ENCODE measurements at regions not wholly inside any gene's neighbourhood (a gene's known extent, or its start where the extent isn't known, plus 50 kb on each side); places are given as distances from the start of the nearest gene placed in this dataset.

- no peak overlapping the region for H3K27ac ChIP-seq (ENCODE audit: low read length, poor library complexity, severe bottlenecking)
- H2BK5ac ChIP-seq (ENCODE audit: low read depth, low read length, poor library complexity, severe bottlenecking), result no peak overlapping the region
- DNase-seq, result no peak
- no peak overlapping the region for H4K8ac ChIP-seq (ENCODE audit: low read length)
- no peaks in the 10 kb centered on the region for H3K9me3 ChIP-seq (ENCODE audit: control insufficient read depth, low read length)
- no peak overlapping the region for H2BK120ac ChIP-seq (ENCODE audit: low read depth, low read length)
- H3K9ac ChIP-seq (ENCODE audit: low read length), result no peak overlapping the region
- H3K36me3 ChIP-seq (ENCODE audit: control insufficient read depth in 1 of 2, insufficient read depth in 2 of 2, low read depth in 1 of 2, low read length in 2 of 2), result no peaks in the 10 kb centered on the region
- H3K4me1 ChIP-seq (ENCODE audit: control insufficient read depth, insufficient read depth, low read depth, low read length), result peaks cover 3% of the 10 kb centered on the region
- no peak overlapping the region for H3K23ac ChIP-seq (ENCODE audit: low read length in 2 of 2)
- H3K18ac ChIP-seq (ENCODE audit: low read depth in 1 of 2, low read length in 2 of 2), result peak overlapping the region in 1 of 2 experiments; percentile 13
- H3K14ac ChIP-seq (ENCODE audit: low read length in 2 of 2), result no peak overlapping the region
- H2AFZ ChIP-seq (ENCODE audit: low read depth, low read length), result no peak overlapping the region
- H3K27me3 ChIP-seq (ENCODE audit: control insufficient read depth in 1 of 2, insufficient read depth in 1 of 2, low read length in 2 of 2), result no peaks in the 10 kb centered on the region
- no peak overlapping the region for H2AK5ac ChIP-seq (ENCODE audit: low read length, severe bottlenecking)
- WGBS, result 61% methylated on average over 3 of the region's 4 CpGs
- H3K4me3 ChIP-seq (ENCODE audit: insufficient read depth in 1 of 2, low read depth in 1 of 2, low read length in 2 of 2), result no peak overlapping the region
- H4K91ac ChIP-seq (ENCODE audit: low read length), result peak overlapping the region; percentile 48
- no peak overlapping the region for H2BK12ac ChIP-seq (ENCODE audit: low read length in 2 of 2)
- H3K79me1 ChIP-seq (replicated peaks; ENCODE audit: low read length, poor library complexity, severe bottlenecking), result no peaks in the 10 kb centered on the region
- no peak overlapping the region for H3K4ac ChIP-seq (ENCODE audit: low read depth in 1 of 2, low read length in 2 of 2)
- no peak overlapping the region for H3K4me2 ChIP-seq (ENCODE audit: low read length, poor library complexity, severe bottlenecking)
- no peak overlapping the region for H2BK15ac ChIP-seq (ENCODE audit: low read depth, poor library complexity, severe bottlenecking)
These were observed 477.7 kb downstream of the TNS3 start for GRCh38 chr7:47104206-47104549.

GRCh38 chr7:47103498-47104205 is 478.3 kb downstream of the TNS3 start:
- no peak overlapping the region for H2AK5ac ChIP-seq (ENCODE audit: low read length, severe bottlenecking)
- peaks cover 3% of the 10 kb centered on the region for H3K4me1 ChIP-seq (ENCODE audit: control insufficient read depth, insufficient read depth, low read depth, low read length)
- no peak overlapping the region for H3K4me3 ChIP-seq (ENCODE audit: insufficient read depth in 1 of 2, low read depth in 1 of 2, low read length in 2 of 2)
- no peak for DNase-seq
- no peak overlapping the region for H2BK5ac ChIP-seq (ENCODE audit: low read depth, low read length, poor library complexity, severe bottlenecking)
- peak overlapping the region in 1 of 2 experiments; percentile 13 for H3K18ac ChIP-seq (ENCODE audit: low read depth in 1 of 2, low read length in 2 of 2)
- H4K8ac ChIP-seq (ENCODE audit: low read length), result peak overlapping the region; percentile 69
- peak overlapping the region in 1 of 2 experiments; percentile 35 for H3K14ac ChIP-seq (ENCODE audit: low read length in 2 of 2)
- H3K36me3 ChIP-seq (ENCODE audit: control insufficient read depth in 1 of 2, insufficient read depth in 2 of 2, low read depth in 1 of 2, low read length in 2 of 2), result no peaks in the 10 kb centered on the region
- H3K27me3 ChIP-seq (ENCODE audit: control insufficient read depth in 1 of 2, insufficient read depth in 1 of 2, low read length in 2 of 2), result no peaks in the 10 kb centered on the region
- H3K23ac ChIP-seq (ENCODE audit: low read length in 2 of 2), result no peak overlapping the region
- no peak overlapping the region for H3K9ac ChIP-seq (ENCODE audit: low read length)
- H2AFZ ChIP-seq (ENCODE audit: low read depth, low read length), result no peak overlapping the region
- no peak overlapping the region for H3K4me2 ChIP-seq (ENCODE audit: low read length, poor library complexity, severe bottlenecking)
- no peaks in the 10 kb centered on the region for H3K79me1 ChIP-seq (replicated peaks; ENCODE audit: low read length, poor library complexity, severe bottlenecking)
- H4K91ac ChIP-seq (ENCODE audit: low read length), result peak overlapping the region; percentile 56
- no peak overlapping the region for H2BK120ac ChIP-seq (ENCODE audit: low read depth, low read length)
- 98% methylated on average over 12 of the region's 17 CpGs for WGBS
- H3K9me3 ChIP-seq (ENCODE audit: control insufficient read depth, low read length), result no peaks in the 10 kb centered on the region
- H3K27ac ChIP-seq (ENCODE audit: low read length, poor library complexity, severe bottlenecking), result no peak overlapping the region
- no peak overlapping the region for H3K4ac ChIP-seq (ENCODE audit: low read depth in 1 of 2, low read length in 2 of 2)
- H2BK12ac ChIP-seq (ENCODE audit: low read length in 2 of 2), result peak overlapping the region in 1 of 2 experiments; percentile 15
- no peak overlapping the region for H2BK15ac ChIP-seq (ENCODE audit: low read depth, poor library complexity, severe bottlenecking)

- peak overlapping the region; percentile 67 for H2BK15ac ChIP-seq (ENCODE audit: low read depth, poor library complexity, severe bottlenecking)
These were observed 479.5 kb downstream of the TNS3 start for GRCh38 chr7:47102331-47102841.

GRCh38 chr7:47100817-47101435 is 481.0 kb downstream of the TNS3 start:
- H3K23ac ChIP-seq (ENCODE audit: low read length in 2 of 2), result peak overlapping the region in 1 of 2 experiments; percentile 64
- H2AK5ac ChIP-seq (ENCODE audit: low read length, severe bottlenecking), result no peak overlapping the region
- no peak overlapping the region for H3K4me2 ChIP-seq (ENCODE audit: low read length, poor library complexity, severe bottlenecking)
- H4K91ac ChIP-seq (ENCODE audit: low read length), result no peak overlapping the region
- H3K79me1 ChIP-seq (replicated peaks; ENCODE audit: low read length, poor library complexity, severe bottlenecking), result no peaks in the 10 kb centered on the region
- no peak overlapping the region for H2BK5ac ChIP-seq (ENCODE audit: low read depth, low read length, poor library complexity, severe bottlenecking)
- H3K4me3 ChIP-seq (ENCODE audit: insufficient read depth in 1 of 2, low read depth in 1 of 2, low read length in 2 of 2), result peak overlapping the region in 1 of 2 experiments; percentile 10
- peak; percentile 51 for DNase-seq
- no peak overlapping the region for H2BK120ac ChIP-seq (ENCODE audit: low read depth, low read length)
- H2BK12ac ChIP-seq (ENCODE audit: low read length in 2 of 2), result no peak overlapping the region
- WGBS, result 61% methylated on average over 5 of the region's 5 CpGs
- no peak overlapping the region for H2AFZ ChIP-seq (ENCODE audit: low read depth, low read length)
- no peak overlapping the region for H3K27ac ChIP-seq (ENCODE audit: low read length, poor library complexity, severe bottlenecking)
- peak overlapping the region; percentile 38 for H3K9ac ChIP-seq (ENCODE audit: low read length)
- peak overlapping the region in 1 of 2 experiments; percentile 54 for H3K18ac ChIP-seq (ENCODE audit: low read depth in 1 of 2, low read length in 2 of 2)
- peaks cover 3% of the 10 kb centered on the region for H3K4me1 ChIP-seq (ENCODE audit: control insufficient read depth, insufficient read depth, low read depth, low read length)
- no peak overlapping the region for H4K8ac ChIP-seq (ENCODE audit: low read length)
- no peak overlapping the region for H3K4ac ChIP-seq (ENCODE audit: low read depth in 1 of 2, low read length in 2 of 2)
- no peak overlapping the region for H2BK15ac ChIP-seq (ENCODE audit: low read depth, poor library complexity, severe bottlenecking)
- no peak overlapping the region for H3K14ac ChIP-seq (ENCODE audit: low read length in 2 of 2)
- no peaks in the 10 kb centered on the region for H3K9me3 ChIP-seq (ENCODE audit: control insufficient read depth, low read length)
- H3K36me3 ChIP-seq (ENCODE audit: control insufficient read depth in 1 of 2, insufficient read depth in 2 of 2, low read depth in 1 of 2, low read length in 2 of 2), result no peaks in the 10 kb centered on the region
- no peaks in the 10 kb centered on the region for H3K27me3 ChIP-seq (ENCODE audit: control insufficient read depth in 1 of 2, insufficient read depth in 1 of 2, low read length in 2 of 2)

More at GRCh38 chr7:47102331-47102841, 479.5 kb downstream of the TNS3 start:
- H4K8ac ChIP-seq (ENCODE audit: low read length), result no peak overlapping the region
- no peak overlapping the region for H2AK5ac ChIP-seq (ENCODE audit: low read length, severe bottlenecking)
- H3K27ac ChIP-seq (ENCODE audit: low read length, poor library complexity, severe bottlenecking), result no peak overlapping the region
- no peaks in the 10 kb centered on the region for H3K9me3 ChIP-seq (ENCODE audit: control insufficient read depth, low read length)
- no peaks in the 10 kb centered on the region for H3K79me1 ChIP-seq (replicated peaks; ENCODE audit: low read length, poor library complexity, severe bottlenecking)
- no peak overlapping the region for H2AFZ ChIP-seq (ENCODE audit: low read depth, low read length)
- H3K18ac ChIP-seq (ENCODE audit: low read depth in 1 of 2, low read length in 2 of 2), result no peak overlapping the region
- no peak overlapping the region for H2BK5ac ChIP-seq (ENCODE audit: low read depth, low read length, poor library complexity, severe bottlenecking)
- H3K9ac ChIP-seq (ENCODE audit: low read length), result no peak overlapping the region
- peak overlapping the region; percentile 46 for H4K91ac ChIP-seq (ENCODE audit: low read length)
- no peak overlapping the region for H2BK12ac ChIP-seq (ENCODE audit: low read length in 2 of 2)
- H3K36me3 ChIP-seq (ENCODE audit: control insufficient read depth in 1 of 2, insufficient read depth in 2 of 2, low read depth in 1 of 2, low read length in 2 of 2), result no peaks in the 10 kb centered on the region
- H3K27me3 ChIP-seq (ENCODE audit: control insufficient read depth in 1 of 2, insufficient read depth in 1 of 2, low read length in 2 of 2), result no peaks in the 10 kb centered on the region
- no peak overlapping the region for H3K4me3 ChIP-seq (ENCODE audit: insufficient read depth in 1 of 2, low read depth in 1 of 2, low read length in 2 of 2)
- peak overlapping the region in 1 of 2 experiments; percentile 72 for H3K23ac ChIP-seq (ENCODE audit: low read length in 2 of 2)
- DNase-seq, result no peak
- no peak overlapping the region for H3K14ac ChIP-seq (ENCODE audit: low read length in 2 of 2)
- peaks cover 3% of the 10 kb centered on the region for H3K4me1 ChIP-seq (ENCODE audit: control insufficient read depth, insufficient read depth, low read depth, low read length)
- no peak overlapping the region for H3K4ac ChIP-seq (ENCODE audit: low read depth in 1 of 2, low read length in 2 of 2)
- WGBS, result 93% methylated on average over 2 of the region's 3 CpGs
- H3K4me2 ChIP-seq (ENCODE audit: low read length, poor library complexity, severe bottlenecking), result no peak overlapping the region
- no peak overlapping the region for H2BK120ac ChIP-seq (ENCODE audit: low read depth, low read length)

Data from mesenchymal stem cell (in vitro differentiated cells and primary cell).